Left lung (tissue), 4 donors: ENCODE measurements at regions not wholly inside any gene's neighbourhood (a gene's known extent, or its start where the extent isn't known, plus 50 kb on each side); places are given as distances from the start of the nearest gene placed in this dataset.

Experiments used
- ATAC-seq: fragments of 200-7000 bp; cut with Tn5 transposase; one replicate; pipeline ENCODE4 v1.9.1; 2020; ENCODE audit warnings: moderate library complexity
- DNase-seq, 4 donors: peaks; one replicate each; pipeline ENCODE4 v3.0.0-alpha.2; 2013 to 2020
- H3K27ac ChIP-seq, 2 donors: fragments of 200-600 bp; sonication (generic) in 1 of 2; one replicate each; pipeline versions ENCODE4 v1.5.0 to v1.8.0; 2020 to 2021
- H3K27me3 ChIP-seq, 2 donors: fragments of 200-600 bp; sonication (generic) in 1 of 2; one replicate each; pipeline versions ENCODE4 v1.5.0 to v1.8.0; 2020 to 2021
- H3K36me3 ChIP-seq, 2 donors: fragments of 200-600 bp; sonication (generic) in 1 of 2; one replicate each; pipeline versions ENCODE4 v1.5.0 to v1.8.0; 2020 to 2021
- H3K4me1 ChIP-seq, 2 donors: fragments of 200-600 bp; one replicate each; pipeline ENCODE4 v1.8.0; 2021
- H3K4me3 ChIP-seq, 2 donors: fragments of 200-600 bp; sonication (generic) in 1 of 2; one replicate each; pipeline versions ENCODE4 v1.5.0 to v1.8.0; 2020 to 2021; ENCODE audit warnings: mild to moderate bottlenecking in 1 of 2
- H3K9me3 ChIP-seq, 2 donors: fragments of 200-600 bp; sonication (generic) in 1 of 2; one replicate each; pipeline versions ENCODE4 v1.5.0 to v1.8.0; 2020 to 2021
- CTCF ChIP-seq, 2 donors: fragments of 200-600 bp; sonication (generic) in 1 of 2; IDR thresholded peaks; one replicate each; pipeline versions ENCODE4 v1.5.0 to v1.8.0; 2021; ENCODE audit warnings: antibody characterized with exemption in 2 of 2
- intact Hi-C, 2 donors: fragments of 100-400 bp; cut with DNase I; formaldehyde crosslinking; loops; one replicate each; pipeline versions ENCODE4 v1.11.2 to v1.14.2; 2022
- donor health status: DM: no; HTN: yes; CAD: no.
- donor health status: DM: no; HTN: no; CAD: no.

- H3K4me3 ChIP-seq = no peak overlapping the region
- no peaks in the 10 kb centered on the region for H3K27me3 ChIP-seq
- no peak for TF ChIP-seq CTCF (IDR thresholded peaks at IDR 0.05)
- no peaks in the 10 kb centered on the region for H3K9me3 ChIP-seq
- ATAC-seq (peak; percentile 42), DNase-seq (no peak)
- intact Hi-C loops = no loop called here
- no peaks in the 10 kb centered on the region for H3K36me3 ChIP-seq
- no peak overlapping the region for H3K27ac ChIP-seq
- H3K4me1 ChIP-seq = peaks cover 5 to 36% of the 10 kb centered on the region in 2 donors
These were observed 84.3 kb upstream of the TAB2 start for GRCh38 chr6:149233056-149233715.

- Histone ChIP-seq H3K9me3 (peaks cover 0 to 6% of the 10 kb centered on the region in 2 donors), H3K4me3 (no peak overlapping the region), H3K27me3 (no peaks in the 10 kb centered on the region), H3K36me3 (no peaks in the 10 kb centered on the region), H3K4me1 (peaks cover 5 to 36% of the 10 kb centered on the region in 2 donors), H3K27ac (no peak overlapping the region)
- DNase-seq (no peak), ATAC-seq (no peak)
- no peak for TF ChIP-seq CTCF (IDR thresholded peaks at IDR 0.05)
- intact Hi-C loops = no loop called here
These were observed 83.2 kb upstream of the TAB2 start for GRCh38 chr6:149234051-149234962.

GRCh38 chr6:149235130-149235561, 82.4 kb upstream of the TAB2 start:
- H3K9me3 ChIP-seq = peaks cover 0 to 14% of the 10 kb centered on the region in 2 donors
- intact Hi-C loops = no loop called here
- no peak overlapping the region for H3K4me3 ChIP-seq
- H3K27ac ChIP-seq = peak overlapping the region in 1 of 2 donors; percentile 55
- H3K27me3 ChIP-seq = no peaks in the 10 kb centered on the region
- no peak for TF ChIP-seq CTCF (IDR thresholded peaks at IDR 0.05)
- ATAC-seq (peak; percentile 58), DNase-seq (peak in 1 of 4 donors; percentile 46)
- no peaks in the 10 kb centered on the region for H3K36me3 ChIP-seq
- H3K4me1 ChIP-seq = peaks cover 5 to 36% of the 10 kb centered on the region in 2 donors

GRCh38 chr6:149236589-149236988, 80.9 kb upstream of the TAB2 start:
- Histone ChIP-seq H3K9me3 (peaks cover 0 to 24% of the 10 kb centered on the region in 2 donors), H3K27me3 (no peaks in the 10 kb centered on the region), H3K27ac (no peak overlapping the region), H3K4me1 (peaks cover 5 to 36% of the 10 kb centered on the region in 2 donors), H3K4me3 (no peak overlapping the region), H3K36me3 (no peaks in the 10 kb centered on the region)
- ATAC-seq = no peak
- intact Hi-C loops = no loop called here
- DNase-seq = peak in 1 of 4 donors; percentile 52
- no peak for TF ChIP-seq CTCF (IDR thresholded peaks at IDR 0.05)

- intact Hi-C loops = no loop called here
- ATAC-seq (no peak), DNase-seq (no peak)
- Histone ChIP-seq H3K27me3 (no peaks in the 10 kb centered on the region), H3K4me3 (no peak overlapping the region), H3K9me3 (peaks cover 0 to 24% of the 10 kb centered on the region in 2 donors), H3K27ac (no peak overlapping the region), H3K36me3 (no peaks in the 10 kb centered on the region), H3K4me1 (peaks cover 5 to 29% of the 10 kb centered on the region in 2 donors)
- no peak for TF ChIP-seq CTCF (IDR thresholded peaks at IDR 0.05)
These were observed 80.0 kb upstream of the TAB2 start for GRCh38 chr6:149237464-149237863.
